ENCODE measurements at regions not wholly inside any gene's neighbourhood (a gene's known extent, or its start where the extent isn't known, plus 50 kb on each side); places are given as distances from the start of the nearest gene placed in this dataset.

- ChIA-PET CTCF (interaction anchor here (1.1 kb wide), 1 partner anchor 161 kb away, joined by 3 read pairs; no protein-coding TSS in a partner anchor), POLR2A (no interaction called here)
- TF ChIP-seq ARNT (IDR thresholded peaks at IDR 0.05) (no peak), ELF4 (IDR thresholded peaks at IDR 0.05) (no peak), PKNOX1 (IDR thresholded peaks at IDR 0.05) (no peak), SUZ12 (IDR thresholded peaks at IDR 0.05) (no peak), BHLHE40 (IDR thresholded peaks at IDR 0.05; ENCODE audit: borderline replicate concordance) (no peak), FOXM1 (IDR thresholded peaks at IDR 0.05; ENCODE audit: borderline replicate concordance) (no peak), SP1 (IDR thresholded peaks at IDR 0.05) (no peak), L3MBTL2 (conservative IDR thresholded peaks at IDR 0.05) (no peak), TARDBP (IDR thresholded peaks at IDR 0.05) (no peak), FOXK2 (IDR thresholded peaks at IDR 0.05) (no peak), ZNF384 (IDR thresholded peaks at IDR 0.05) (no peak), HDGF (IDR thresholded peaks at IDR 0.05; ENCODE audit: borderline replicate concordance) (no peak), CTBP1 (IDR thresholded peaks at IDR 0.05; ENCODE audit: borderline replicate concordance) (no peak), NFRKB (IDR thresholded peaks at IDR 0.05) (no peak)
- DNase-seq (ENCODE audit: extremely low spot score) = no peak
Measured at GRCh38 chr9:78599926-78600325, 303.0 kb downstream of the PSAT1 start.

GRCh38 chr9:78601957-78602565 lies 305.1 kb downstream of the PSAT1 start:
- CTCF ChIA-PET = interaction anchor here (0.9 to 1.4 kb wide), 2 partner anchors 10 to 32 kb away, joined by 3 read pairs; no protein-coding TSS in a partner anchor
- TF ChIP-seq PKNOX1 (IDR thresholded peaks at IDR 0.05) (peak; percentile 87), TARDBP (IDR thresholded peaks at IDR 0.05) (no peak)
- DNase-seq (ENCODE audit: extremely low spot score) = peak; percentile 51
- POLR2A ChIA-PET = no interaction called here

- POLR2A ChIA-PET = no interaction called here
Measured at GRCh38 chr9:78605041-78606000, 308.4 kb downstream of the PSAT1 start.

GRCh38 chr9:78606001-78606379 lies 309.1 kb downstream of the PSAT1 start:
- ChIA-PET CTCF (no interaction called here), POLR2A (no interaction called here)
- no peak for DNase-seq (ENCODE audit: extremely low spot score)
- no peak for TF ChIP-seq SUZ12 (IDR thresholded peaks at IDR 0.05)
- TF ChIP-seq PKNOX1 (IDR thresholded peaks at IDR 0.05) = peak; percentile 51; the same call in 1 of the 2 replicates

More at GRCh38 chr9:78605041-78606000, 308.4 kb downstream of the PSAT1 start:
- CTCF ChIA-PET = interaction anchor here (0.6 kb wide), 1 partner anchor 208 kb away, joined by 3 read pairs; no protein-coding TSS in a partner anchor
- TF ChIP-seq L3MBTL2 (conservative IDR thresholded peaks at IDR 0.05) = no peak
- TF ChIP-seq FOXK2 (IDR thresholded peaks at IDR 0.05) = no peak
- TF ChIP-seq SP1 (IDR thresholded peaks at IDR 0.05) = no peak
- no peak for TF ChIP-seq FOXM1 (IDR thresholded peaks at IDR 0.05; ENCODE audit: borderline replicate concordance)
- TF ChIP-seq PKNOX1 (IDR thresholded peaks at IDR 0.05) = no peak
- DNase-seq (ENCODE audit: extremely low spot score) = no peak

- CTCF ChIA-PET = no interaction called here
- TF ChIP-seq ELF4 (IDR thresholded peaks at IDR 0.05) (no peak), FOXA1 (IDR thresholded peaks at IDR 0.05) (no peak), HDGF (IDR thresholded peaks at IDR 0.05; ENCODE audit: borderline replicate concordance) (no peak), FOXK2 (IDR thresholded peaks at IDR 0.05) (no peak), PKNOX1 (IDR thresholded peaks at IDR 0.05) (no peak), TARDBP (IDR thresholded peaks at IDR 0.05) (no peak), LEF1 (IDR thresholded peaks at IDR 0.05; ENCODE audit: borderline replicate concordance) (no peak), FOXM1 (IDR thresholded peaks at IDR 0.05; ENCODE audit: borderline replicate concordance) (no peak), SP1 (IDR thresholded peaks at IDR 0.05) (no peak), ZNF384 (IDR thresholded peaks at IDR 0.05) (no peak), ARNT (IDR thresholded peaks at IDR 0.05) (no peak), SUZ12 (IDR thresholded peaks at IDR 0.05) (no peak), BHLHE40 (IDR thresholded peaks at IDR 0.05; ENCODE audit: borderline replicate concordance) (no peak), L3MBTL2 (conservative IDR thresholded peaks at IDR 0.05) (no peak), CTBP1 (IDR thresholded peaks at IDR 0.05; ENCODE audit: borderline replicate concordance) (no peak), NFRKB (IDR thresholded peaks at IDR 0.05) (no peak)
- POLR2A ChIA-PET = no interaction called here
- no peak for DNase-seq (ENCODE audit: extremely low spot score)
Measured at GRCh38 chr9:78607853-78608252, 310.9 kb downstream of the PSAT1 start.
